CD4-positive, alpha-beta T cell treated with Interleukin-15 for 4 hours (primary cell): ENCODE measurements at regions not wholly inside any gene's neighbourhood (a gene's known extent, or its start where the extent isn't known, plus 50 kb on each side); places are given as distances from the start of the nearest gene placed in this dataset.

Experiments used
- DNase-seq: peaks from one replicate; pipeline ENCODE4 v3.0.0-alpha.2; 2020; ENCODE audit warnings: low spot score

DNA sequence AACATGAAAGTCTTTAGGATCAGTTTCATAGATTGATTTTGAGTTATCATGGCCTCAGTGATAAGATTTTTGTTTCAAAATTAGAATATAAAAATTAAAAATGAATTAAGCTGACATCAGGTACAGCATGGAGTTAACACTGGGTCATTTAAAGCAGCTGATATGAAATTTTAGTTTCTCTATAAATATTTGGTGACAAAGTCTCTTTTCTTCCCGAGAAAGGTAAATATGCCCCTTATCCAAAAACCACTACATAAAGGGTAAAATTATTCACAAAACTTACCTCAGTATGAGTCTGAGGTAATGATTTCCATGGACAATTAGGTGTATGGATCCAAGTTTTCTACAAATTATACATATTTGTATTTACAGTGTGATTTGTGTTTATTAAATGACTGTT, 121.5 kb upstream of the PJA2 start:
- DNase-seq: no peak

DNA sequence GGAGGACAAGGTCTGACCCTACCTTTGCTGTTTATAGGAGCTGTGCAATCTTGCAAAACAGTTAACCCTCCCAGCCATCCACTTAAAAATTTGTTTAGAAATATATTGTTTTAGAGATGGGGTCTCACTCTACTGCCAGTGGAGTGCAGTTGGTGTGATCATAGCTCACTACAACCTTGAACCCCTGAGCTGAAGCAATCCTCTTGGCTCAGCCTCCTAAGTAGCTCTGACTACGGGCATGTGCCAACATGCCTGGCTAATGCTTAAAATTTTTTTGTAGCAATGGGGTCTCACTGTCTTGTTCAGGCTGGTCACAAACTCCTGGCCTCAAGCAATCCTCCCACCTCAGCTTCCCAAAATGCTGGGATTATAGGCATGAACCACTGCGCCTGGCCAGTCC, 120.2 kb upstream of the PJA2 start:
- no peak for DNase-seq

DNA sequence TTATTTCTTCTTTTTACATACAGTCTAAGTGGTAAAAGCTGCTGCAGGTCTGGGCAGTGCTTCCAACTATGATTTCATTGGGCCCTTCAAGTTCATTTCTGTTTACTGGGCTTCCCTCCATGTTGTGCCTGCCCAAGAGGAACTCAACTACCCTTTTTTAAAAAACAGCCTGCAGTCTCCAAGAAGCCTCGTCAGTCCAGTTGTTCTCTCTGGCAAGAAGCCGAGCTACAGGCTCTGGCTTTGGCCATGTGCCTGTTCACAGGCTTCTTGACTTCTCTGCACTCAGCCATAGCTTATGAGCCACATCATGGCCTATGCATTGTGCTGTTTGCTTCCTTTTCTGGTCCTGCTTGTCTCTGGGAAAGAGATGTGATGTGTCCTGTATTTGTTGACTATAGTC, 119.7 kb upstream of the PJA2 start:
- DNase-seq: no peak

DNA sequence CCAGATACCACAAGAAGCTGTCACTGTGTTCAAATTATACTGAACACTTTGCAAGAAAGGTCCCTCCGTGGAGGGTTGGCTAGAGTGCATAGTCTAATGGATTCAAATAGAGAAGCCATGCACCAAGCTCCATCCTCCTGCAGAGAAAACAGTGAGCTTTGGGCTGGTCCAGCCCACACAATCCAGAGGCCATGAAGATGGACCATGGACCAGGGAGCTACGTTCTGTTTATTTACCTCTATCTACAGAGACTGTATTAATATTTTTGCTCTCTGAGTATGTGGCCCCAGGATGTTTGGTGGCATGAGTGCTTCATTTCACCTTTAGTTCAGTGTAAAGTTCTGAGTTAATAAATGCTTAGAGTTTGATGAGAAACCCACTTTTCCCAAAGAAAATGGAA, 114.8 kb upstream of the PJA2 start:
- DNase-seq: no peak

DNA sequence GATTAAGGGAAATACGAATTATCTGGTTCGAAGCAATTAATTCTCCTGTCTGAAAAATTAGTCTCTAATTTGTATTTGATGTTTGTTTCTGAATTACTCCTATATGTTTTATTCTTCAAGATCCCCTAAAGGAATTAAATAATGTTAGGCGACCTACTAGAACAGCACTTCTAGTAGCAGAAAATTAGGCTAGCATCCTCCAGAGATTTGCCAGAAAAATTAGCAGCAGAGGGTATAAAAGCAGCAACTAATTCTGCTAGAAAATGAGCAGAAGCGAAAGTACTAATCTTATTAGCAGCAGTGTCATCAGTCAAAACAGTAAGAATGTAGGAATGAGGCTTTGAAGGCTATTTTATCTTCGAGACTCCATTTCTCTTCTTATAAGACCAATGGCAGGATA, 114.3 kb upstream of the PJA2 start:
- no peak for DNase-seq

DNA sequence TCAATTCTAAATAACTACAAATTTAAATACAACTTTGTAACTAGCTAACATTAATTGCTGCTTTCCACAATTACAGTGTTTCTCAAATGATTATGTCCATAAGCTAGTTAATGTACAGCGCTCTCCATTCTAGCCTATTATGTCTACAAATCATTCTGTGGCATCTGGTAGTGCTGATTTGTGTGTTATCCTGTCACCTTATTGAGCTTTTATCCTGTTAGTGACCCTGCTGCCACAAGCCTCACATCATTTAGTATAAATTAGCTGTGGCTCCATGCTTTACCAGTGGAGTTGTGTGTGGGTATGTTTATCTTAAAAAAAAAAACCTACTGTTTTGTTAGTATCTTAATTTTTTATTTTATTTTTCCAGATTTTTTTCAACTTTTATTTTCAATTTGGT, 112.6 kb upstream of the PJA2 start:
- DNase-seq: no peak

DNA sequence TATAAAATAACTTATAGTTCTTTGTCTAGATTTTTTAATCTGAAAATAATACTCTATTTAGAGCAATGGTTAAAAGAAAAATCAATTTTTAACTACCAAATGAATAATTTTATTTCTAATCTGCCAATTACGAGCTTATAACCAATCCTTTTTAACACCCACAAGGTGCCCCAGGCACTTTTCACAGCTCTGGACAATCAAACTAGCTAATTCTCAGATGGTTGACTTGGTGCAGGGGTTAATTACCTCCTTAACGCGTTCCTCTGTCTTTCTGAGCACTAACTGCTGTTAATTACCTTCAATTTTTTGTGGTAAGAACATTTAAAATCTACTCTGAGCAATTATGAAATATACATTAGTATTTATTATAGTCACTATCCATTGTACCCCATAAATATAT, 109.6 kb upstream of the PJA2 start:
- DNase-seq: no peak

DNA sequence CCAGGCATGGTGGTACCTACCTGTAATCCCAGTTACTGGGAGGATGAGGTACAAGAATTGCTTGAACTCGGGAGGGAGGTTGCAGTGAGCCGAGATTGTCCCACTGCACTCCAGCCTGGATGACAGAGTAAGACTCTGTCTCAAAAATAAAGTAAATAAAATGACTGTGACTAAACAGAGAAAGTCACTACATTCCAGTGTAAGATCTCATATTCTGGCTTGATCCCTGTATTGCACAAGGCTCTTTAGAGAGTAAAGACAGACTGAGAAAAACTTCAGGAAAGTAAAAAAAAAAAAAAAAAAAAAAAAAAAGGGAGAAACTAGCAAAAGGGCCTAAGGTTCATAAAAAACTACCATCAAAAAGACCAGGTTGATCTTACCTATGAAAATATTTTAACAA, 106.6 kb upstream of the PJA2 start:
- DNase-seq: no peak

DNA sequence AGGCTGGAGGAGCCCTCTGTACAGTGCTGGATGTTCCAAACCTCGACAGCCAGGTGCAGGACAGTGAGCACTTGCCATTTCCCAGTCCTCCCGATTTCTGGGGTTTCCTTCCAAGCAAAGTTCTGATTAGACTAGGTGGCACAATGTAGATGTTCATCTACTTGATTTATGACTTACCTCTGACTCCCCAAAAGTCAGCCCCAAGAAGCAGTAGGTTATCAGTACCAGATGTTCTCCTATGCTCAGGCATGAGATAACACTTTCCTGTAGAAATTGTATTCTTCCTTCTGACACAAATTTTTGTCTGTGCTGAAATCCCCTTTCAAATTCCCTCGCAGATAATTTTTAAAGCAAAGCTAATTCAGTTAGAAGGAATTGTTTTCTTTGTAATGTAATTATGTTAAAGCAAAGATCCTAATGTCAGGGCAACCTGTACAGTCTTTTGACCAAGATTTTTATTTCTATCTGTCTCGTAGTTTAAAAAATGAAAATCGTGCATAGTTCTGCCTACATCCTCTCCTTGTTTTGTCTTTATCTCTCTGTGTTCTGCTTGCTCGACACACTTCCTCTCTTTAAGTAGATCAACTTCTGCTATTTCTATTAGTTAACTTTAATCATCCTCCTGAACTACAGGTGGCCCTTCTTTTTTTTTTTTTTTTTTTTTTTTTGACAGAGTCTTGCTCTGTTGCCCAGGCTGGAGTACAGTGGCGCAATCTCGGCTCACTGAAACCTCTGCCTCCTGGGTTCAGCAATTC, 102.4 kb upstream of the PJA2 start:
- DNase-seq: no peak

DNA sequence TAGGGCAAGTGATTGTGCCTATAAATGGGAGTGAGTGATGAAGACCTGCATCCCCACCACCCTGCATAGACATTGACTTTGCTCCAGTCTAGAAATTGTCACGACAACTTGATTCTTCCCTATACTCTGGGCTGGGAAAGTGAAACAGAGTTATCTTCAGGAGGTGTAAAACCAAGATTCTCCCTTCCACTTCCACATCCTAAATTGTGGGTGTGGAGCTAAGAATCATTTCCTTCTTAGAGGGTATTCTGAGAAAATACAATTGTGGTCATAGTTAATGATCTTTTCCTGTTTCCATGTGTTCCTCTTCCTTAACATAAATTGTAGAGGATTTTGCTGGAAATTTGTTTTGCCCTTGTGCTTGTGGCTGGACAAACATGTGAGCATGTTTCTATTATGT, 96.8 kb upstream of the PJA2 start:
- no peak for DNase-seq

DNA sequence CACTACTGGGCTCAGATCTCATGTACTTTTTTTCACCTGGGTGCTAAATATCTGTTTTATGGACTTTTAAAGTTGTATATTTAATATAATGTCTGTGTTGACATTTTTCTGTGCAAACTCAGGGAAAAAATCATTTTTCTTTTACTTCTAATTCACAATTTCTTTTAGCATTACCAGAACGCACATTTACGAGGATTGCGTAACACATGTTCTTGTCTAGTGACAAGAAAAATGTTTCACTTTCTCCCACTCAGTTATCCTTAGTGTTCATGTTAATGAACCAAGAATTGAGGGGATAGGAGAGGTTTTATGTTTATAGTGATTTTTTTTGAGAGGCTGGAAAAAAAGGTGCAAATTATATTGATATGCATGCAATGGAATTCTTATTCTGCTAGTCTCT, 86.3 kb upstream of the PJA2 start:
- no peak for DNase-seq

DNA sequence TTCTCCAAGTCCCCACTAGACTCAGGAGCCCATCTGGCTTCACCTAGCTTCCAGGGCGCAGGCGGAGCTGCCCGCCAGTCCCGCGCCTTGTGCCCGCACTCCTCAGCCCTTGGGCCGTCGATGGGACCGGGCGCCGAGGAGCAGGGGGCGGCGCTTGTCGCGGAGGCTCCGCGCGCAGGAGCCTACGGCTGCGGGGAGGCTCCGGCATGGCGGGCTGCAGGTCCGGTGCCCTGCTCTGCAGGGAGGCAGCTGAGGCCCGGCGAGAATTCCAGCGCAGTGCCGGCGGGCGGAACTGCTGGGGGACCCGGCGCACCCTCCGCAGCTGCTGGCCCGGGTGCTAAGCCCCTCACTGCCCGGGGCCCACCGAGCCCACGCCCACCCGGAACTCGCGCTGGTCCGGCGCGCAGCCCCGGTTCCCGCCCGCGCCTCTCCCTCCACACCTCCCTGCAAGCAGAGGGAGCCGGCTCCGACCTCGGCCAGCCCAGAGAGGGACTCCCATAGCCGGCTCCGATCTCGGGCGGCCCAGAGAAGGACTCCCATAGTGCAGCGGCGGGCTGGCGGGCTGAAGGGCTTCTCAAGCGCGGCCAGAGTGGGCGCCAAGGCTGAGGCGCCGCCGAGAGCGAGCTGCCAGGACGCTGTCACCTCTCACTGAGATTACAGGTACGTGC, 78.1 kb upstream of the PJA2 start:
- DNase-seq: no peak

DNA sequence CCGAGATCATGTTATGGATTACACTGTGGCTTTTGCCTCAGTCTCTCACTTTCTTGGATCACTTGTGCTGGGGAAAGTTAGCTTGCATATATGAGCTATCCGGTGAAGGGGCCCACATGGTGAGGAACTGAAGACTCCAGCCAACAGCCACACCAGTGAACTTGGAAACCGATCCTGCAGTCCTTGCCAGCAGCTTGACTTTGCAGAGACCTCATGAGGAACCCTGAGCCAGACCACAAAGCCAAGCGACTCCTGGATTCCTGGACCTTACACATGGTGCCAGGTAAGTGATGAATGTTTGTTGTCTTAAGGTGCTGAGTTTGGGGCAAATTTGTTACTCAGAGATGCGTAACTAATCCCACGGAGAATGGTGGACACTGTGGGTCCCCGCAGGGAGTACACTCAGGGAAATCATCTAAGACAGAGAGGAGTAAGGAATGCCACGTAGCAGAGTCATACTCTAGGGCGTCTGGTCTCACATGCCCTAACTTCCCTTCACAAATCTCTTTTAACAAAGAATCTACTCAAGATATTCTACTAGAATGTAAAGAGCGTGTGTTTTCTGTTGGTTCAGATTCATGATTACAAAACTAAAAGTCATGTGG, 76.5 kb upstream of the PJA2 start:
- DNase-seq: no peak

DNA sequence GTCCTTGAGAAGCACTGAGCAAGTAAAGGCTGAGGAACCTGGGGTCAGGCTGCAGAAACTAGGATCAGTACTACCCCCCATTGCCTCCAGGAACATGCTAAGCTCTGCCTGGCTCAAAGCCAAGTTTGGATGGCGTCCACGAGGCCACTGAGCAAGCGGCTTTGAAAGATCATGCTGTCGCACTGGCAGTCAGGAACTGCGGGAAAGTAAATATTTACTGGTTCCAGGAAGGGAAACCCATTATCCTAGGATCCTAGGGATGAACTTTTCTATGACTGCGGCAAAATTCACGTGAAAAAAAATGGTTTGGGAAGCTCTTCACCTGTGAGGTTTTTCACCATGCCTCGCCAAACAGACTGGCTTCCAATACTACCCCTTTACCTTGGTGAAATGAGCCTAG, 75.3 kb upstream of the PJA2 start:
- DNase-seq: no peak

DNA sequence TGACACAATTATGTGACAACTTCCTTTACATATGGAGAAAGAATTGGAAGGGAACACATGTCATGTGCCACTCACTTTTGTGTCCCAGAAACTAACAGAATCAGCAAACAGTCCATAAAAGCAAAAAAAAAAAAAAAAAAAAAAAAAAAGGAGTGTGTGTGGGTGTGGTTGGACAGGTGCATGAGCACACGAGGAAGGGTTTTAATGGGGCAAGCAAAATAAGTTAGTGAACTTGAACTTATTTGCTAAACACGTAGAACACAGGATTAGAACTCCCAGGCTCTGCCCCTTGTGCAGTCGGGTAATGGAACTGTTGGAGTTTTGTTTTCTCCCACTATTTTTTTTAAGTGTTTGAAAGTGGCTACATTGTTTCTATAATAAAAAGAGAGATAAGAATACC, 74.8 kb upstream of the PJA2 start:
- no peak for DNase-seq

DNA sequence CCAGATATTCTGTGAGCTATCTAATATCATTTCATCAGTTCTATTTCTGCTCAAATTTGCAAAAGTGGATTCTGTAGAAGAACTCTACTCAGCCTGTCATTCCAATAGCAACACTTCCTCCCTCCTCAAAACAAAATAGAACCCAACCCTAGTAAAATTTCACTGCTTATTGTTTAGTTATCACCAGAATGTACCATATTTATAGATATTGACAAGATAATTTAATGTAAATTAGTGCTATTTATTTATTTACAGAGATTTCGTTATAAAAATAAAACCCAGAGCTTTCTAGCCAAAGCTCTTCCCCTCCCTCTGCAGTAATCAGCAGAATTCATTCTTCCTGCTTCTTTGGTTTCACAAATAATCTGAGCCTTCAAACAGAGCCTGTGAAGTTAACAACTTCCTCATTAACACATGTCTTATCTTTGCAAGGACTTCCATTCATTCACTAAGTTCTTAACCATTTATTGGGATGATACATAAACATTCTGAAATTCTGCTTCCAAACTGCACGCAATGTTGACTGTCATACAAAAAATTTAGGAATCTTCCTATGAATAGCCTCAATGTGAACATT, 73.7 kb upstream of the PJA2 start:
- no peak for DNase-seq

DNA sequence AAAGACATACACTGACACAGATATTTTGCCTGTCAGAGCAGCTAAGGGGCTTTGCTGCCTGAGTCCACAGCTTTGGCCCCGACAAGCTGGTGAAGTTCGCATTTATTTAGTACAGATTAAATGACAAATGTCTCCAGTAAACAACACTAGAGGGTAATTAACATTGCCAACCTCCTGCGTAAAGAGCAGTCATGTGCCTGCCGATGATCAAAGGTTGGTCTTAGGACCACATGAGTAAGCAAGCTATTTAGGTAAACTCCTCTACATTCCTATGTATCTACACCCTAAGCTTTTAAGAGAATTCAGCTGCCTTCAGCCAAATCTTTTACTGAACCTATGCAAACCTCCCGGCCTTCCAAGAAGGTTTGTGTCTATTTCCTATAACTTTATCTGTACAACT, 73.0 kb upstream of the PJA2 start:
- DNase-seq: no peak

DNA sequence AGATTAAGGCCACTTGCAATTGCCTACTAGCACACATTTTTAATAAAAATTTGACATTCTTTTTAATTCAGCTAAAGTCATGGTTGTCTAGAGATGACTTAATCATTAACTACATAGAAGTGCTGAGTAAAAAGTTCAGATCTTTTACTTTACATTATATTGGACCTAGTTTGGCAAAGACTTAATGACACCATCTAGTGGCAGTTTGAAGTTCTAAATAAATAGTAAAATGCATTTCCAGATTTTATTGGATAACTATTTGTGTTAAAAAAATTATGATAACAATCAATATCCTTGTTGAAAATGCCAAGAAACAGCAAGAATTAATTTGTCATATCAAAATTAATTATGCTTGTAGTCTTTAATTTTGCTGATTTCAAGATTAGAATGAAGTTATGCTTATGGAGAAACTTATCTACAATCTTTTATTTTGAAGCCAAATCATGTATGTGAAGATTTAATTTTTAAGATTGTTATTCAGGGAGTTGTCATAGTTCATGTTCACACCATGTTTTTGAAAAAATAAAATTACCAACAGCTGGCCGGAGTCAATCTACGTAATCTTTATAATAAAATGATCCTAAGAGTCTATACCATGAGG, 69.6 kb upstream of the PJA2 start:
- DNase-seq: no peak

DNA sequence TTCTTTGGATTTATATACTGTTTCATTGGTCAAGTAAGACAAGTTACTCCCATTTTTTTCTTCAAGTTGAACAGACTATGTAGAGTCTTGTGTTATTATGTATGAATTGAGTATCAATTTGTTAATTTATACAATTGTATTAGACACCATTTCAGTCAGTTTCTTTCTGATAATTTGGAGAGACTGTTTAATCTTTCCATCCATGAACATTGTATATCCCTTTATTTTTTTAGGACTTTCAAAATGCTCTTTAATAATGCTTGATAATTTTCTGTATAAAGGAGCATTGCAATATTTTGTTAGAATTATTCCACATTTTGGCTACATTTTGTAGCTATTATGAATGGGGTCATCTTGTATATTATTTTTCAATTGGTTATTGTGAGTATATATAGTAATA, 69.1 kb upstream of the PJA2 start:
- no peak for DNase-seq

DNA sequence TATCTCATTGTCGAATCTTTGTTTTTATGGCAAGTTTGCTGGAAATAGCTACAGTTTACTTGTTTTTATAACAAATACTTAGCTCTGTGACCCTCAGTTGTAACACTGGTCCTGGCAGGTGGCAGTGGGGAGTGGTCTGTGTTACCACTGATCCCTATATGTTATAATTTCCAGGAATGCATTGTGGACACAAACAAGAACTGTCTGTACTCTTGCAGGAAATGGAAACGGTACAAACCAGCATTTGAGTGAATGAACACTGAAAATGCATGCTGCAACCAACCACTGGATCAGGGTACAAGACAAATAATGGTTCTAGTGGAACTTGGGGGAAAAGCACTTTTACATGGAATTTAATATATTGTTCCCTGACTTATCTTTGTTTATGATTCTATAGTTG, 66.5 kb upstream of the PJA2 start:
- no peak for DNase-seq

DNA sequence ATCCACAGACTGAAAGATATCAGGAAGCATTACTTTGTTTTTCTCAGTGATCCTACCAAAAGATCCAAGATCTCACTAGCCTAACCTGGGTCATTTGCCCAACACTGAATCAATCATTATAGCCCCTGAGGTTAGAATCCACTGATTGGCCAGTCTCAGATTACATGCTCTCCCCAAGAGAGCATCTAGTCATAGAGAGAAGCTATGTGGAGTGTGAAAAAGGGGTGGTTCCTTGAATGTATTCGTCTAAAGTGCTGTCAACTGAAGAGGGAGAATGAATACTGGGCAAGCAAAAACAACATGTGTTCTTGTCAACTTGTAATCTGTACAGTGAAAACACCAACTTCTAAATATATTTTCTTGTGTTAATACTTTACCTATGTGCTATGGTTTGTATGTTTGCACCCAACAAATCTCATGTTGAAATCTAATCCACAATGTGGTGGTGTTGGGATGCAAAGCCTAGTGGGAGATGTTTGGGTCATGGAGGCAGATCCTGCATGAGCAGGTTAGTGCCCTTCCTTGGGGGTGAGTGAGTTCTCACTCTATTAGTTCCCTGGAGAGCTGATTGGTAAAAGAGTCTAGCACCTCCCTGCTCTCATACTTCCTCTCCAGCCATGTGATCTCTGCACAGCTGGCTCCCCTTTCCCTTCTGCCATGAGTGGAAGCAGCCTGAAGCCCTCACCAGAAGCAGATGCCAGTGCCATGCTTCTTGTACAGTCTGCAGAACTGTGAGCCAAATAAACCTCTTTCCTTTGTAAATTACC, 60.3 kb upstream of the PJA2 start:
- no peak for DNase-seq

DNA sequence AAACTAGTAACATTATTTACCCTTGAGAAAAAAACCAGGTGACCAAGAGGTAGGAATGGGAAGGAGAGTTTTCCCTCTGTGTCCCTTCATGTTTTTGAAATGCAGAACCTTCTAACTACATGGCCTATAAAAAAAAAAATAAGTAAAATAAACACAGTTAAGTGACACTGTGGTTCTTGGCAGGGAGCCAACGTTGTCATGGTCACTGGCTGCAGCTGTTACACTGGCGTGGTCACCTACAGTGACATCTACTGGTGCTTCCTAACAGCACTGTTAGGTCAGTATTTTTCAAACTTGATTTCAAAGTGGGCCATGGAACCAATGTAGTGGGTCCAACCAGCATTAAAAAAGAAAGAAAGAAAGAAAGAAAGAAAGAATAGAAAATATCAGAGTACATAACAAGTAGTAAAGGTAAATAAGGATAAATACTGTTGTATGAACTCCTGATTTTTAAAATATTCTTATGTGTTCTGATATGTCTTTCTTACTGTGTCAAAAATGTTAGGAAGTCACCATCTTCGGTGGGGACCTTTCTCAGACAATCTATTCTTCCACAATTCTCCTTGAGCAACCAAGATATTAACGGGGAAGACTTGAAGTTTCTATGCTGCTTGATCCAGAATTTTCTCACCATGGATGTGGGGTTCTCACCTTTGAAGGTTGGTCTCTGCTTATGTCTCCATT, 59.1 kb upstream of the PJA2 start:
- peak; percentile 72 for DNase-seq
